Activated naive CD8-positive, alpha-beta T cell (primary cell): ENCODE measurements at regions not wholly inside any gene's neighbourhood (a gene's known extent, or its start where the extent isn't known, plus 50 kb on each side); places are given as distances from the start of the nearest gene placed in this dataset.
"Not testable (repeated sequence)": the region's sequence is repeated elsewhere in the genome, so short reads cannot be mapped to it uniquely, and the experiment has no call there.

Source experiments
- H3K27ac Mint-ChIP-seq: one replicate; pipeline ENCODE4 v1.8.0; 2021; ENCODE audit warnings: mixed read lengths
- H3K27me3 Mint-ChIP-seq: one replicate; pipeline ENCODE4 v1.8.0; 2021; ENCODE audit warnings: mixed read lengths
- H3K36me3 Mint-ChIP-seq: one replicate; pipeline ENCODE4 v1.8.0; 2021; ENCODE audit warnings: mixed read lengths
- H3K4me1 Mint-ChIP-seq: one replicate; pipeline ENCODE4 v1.8.0; 2021; ENCODE audit warnings: low read depth, mixed read lengths
- H3K4me3 Mint-ChIP-seq: one replicate; pipeline ENCODE4 v1.8.0; 2021; ENCODE audit warnings: mild to moderate bottlenecking, mixed read lengths
- H3K9me3 Mint-ChIP-seq: one replicate; pipeline ENCODE4 v1.8.0; 2021; ENCODE audit warnings: low read depth, mixed read lengths

- not testable (repeated sequence) for H3K4me3 Mint-ChIP-seq, H3K27ac Mint-ChIP-seq
Measured at GRCh38 chr2:89756616-89757015, 1065.1 kb downstream of the RPIA start.

GRCh38 chr2:89758332-89759026 lies 1067.0 kb downstream of the RPIA start:
- not testable (repeated sequence) for H3K4me1 Mint-ChIP-seq, H3K27ac Mint-ChIP-seq

More at GRCh38 chr2:89756616-89757015, 1065.1 kb downstream of the RPIA start:
- H3K36me3 Mint-ChIP-seq, H3K27me3 Mint-ChIP-seq, H3K4me1 Mint-ChIP-seq, H3K9me3 Mint-ChIP-seq: not testable (repeated sequence)

GRCh38 chr2:89760762-89761161 lies 1069.3 kb downstream of the RPIA start:
- H3K4me3 Mint-ChIP-seq, H3K4me1 Mint-ChIP-seq, H3K36me3 Mint-ChIP-seq: not testable (repeated sequence)

More at GRCh38 chr2:89758332-89759026, 1067.0 kb downstream of the RPIA start:
- not testable (repeated sequence) for H3K27me3 Mint-ChIP-seq, H3K36me3 Mint-ChIP-seq, H3K9me3 Mint-ChIP-seq, H3K4me3 Mint-ChIP-seq

GRCh38 chr2:89761171-89761570 lies 1069.7 kb downstream of the RPIA start:
- not testable (repeated sequence) for H3K4me1 Mint-ChIP-seq, H3K9me3 Mint-ChIP-seq, H3K36me3 Mint-ChIP-seq, H3K4me3 Mint-ChIP-seq, H3K27ac Mint-ChIP-seq
- H3K27me3 Mint-ChIP-seq: peaks cover 13% of the 10 kb centered on the region

More at GRCh38 chr2:89760762-89761161, 1069.3 kb downstream of the RPIA start:
- not testable (repeated sequence) for H3K9me3 Mint-ChIP-seq, H3K27ac Mint-ChIP-seq
- peaks cover 12% of the 10 kb centered on the region for H3K27me3 Mint-ChIP-seq

GRCh38 chr2:89761863-89762262 lies 1070.4 kb downstream of the RPIA start:
- not testable (repeated sequence) for H3K4me1 Mint-ChIP-seq, H3K4me3 Mint-ChIP-seq, H3K9me3 Mint-ChIP-seq, H3K27ac Mint-ChIP-seq, H3K36me3 Mint-ChIP-seq
- peaks cover 17% of the 10 kb centered on the region for H3K27me3 Mint-ChIP-seq

- H3K27ac Mint-ChIP-seq, H3K4me3 Mint-ChIP-seq, H3K36me3 Mint-ChIP-seq, H3K4me1 Mint-ChIP-seq, H3K9me3 Mint-ChIP-seq: not testable (repeated sequence)
- H3K27me3 Mint-ChIP-seq: peaks cover 21% of the 10 kb centered on the region
Measured at GRCh38 chr2:89762461-89763253, 1071.2 kb downstream of the RPIA start.

- H3K4me3 Mint-ChIP-seq: no peak overlapping the region
- H3K27me3 Mint-ChIP-seq: peaks cover 24% of the 10 kb centered on the region
- no peaks in the 10 kb centered on the region for H3K9me3 Mint-ChIP-seq
- no peaks in the 10 kb centered on the region for H3K36me3 Mint-ChIP-seq
- H3K4me1 Mint-ChIP-seq: peaks cover 3% of the 10 kb centered on the region
- no peak overlapping the region for H3K27ac Mint-ChIP-seq
Measured at GRCh38 chr2:89763254-89763580, 1071.7 kb downstream of the RPIA start.

GRCh38 chr2:89763581-89764485 lies 1072.4 kb downstream of the RPIA start:
- peaks cover 28% of the 10 kb centered on the region for H3K27me3 Mint-ChIP-seq
- no peaks in the 10 kb centered on the region for H3K36me3 Mint-ChIP-seq
- no peaks in the 10 kb centered on the region for H3K9me3 Mint-ChIP-seq
- H3K27ac Mint-ChIP-seq: no peak overlapping the region
- peaks cover 3% of the 10 kb centered on the region for H3K4me1 Mint-ChIP-seq
- H3K4me3 Mint-ChIP-seq: no peak overlapping the region

- H3K27ac Mint-ChIP-seq, H3K9me3 Mint-ChIP-seq, H3K4me1 Mint-ChIP-seq, H3K4me3 Mint-ChIP-seq, H3K36me3 Mint-ChIP-seq: not testable (repeated sequence)
- peaks cover 31% of the 10 kb centered on the region for H3K27me3 Mint-ChIP-seq
Measured at GRCh38 chr2:89764571-89765360, 1073.3 kb downstream of the RPIA start.

- not testable (repeated sequence) for H3K4me3 Mint-ChIP-seq, H3K4me1 Mint-ChIP-seq, H3K27ac Mint-ChIP-seq, H3K36me3 Mint-ChIP-seq, H3K9me3 Mint-ChIP-seq
- peaks cover 32% of the 10 kb centered on the region for H3K27me3 Mint-ChIP-seq
Measured at GRCh38 chr2:89765361-89765718, 1073.9 kb downstream of the RPIA start.

- peaks cover 32% of the 10 kb centered on the region for H3K27me3 Mint-ChIP-seq
- not testable (repeated sequence) for H3K9me3 Mint-ChIP-seq, H3K4me1 Mint-ChIP-seq, H3K4me3 Mint-ChIP-seq, H3K36me3 Mint-ChIP-seq, H3K27ac Mint-ChIP-seq
Measured at GRCh38 chr2:89766141-89766990, 1074.9 kb downstream of the RPIA start.

GRCh38 chr2:89767058-89767457 lies 1075.6 kb downstream of the RPIA start:
- H3K27me3 Mint-ChIP-seq: peaks cover 31% of the 10 kb centered on the region
- H3K9me3 Mint-ChIP-seq, H3K36me3 Mint-ChIP-seq, H3K4me3 Mint-ChIP-seq, H3K4me1 Mint-ChIP-seq, H3K27ac Mint-ChIP-seq: not testable (repeated sequence)

GRCh38 chr2:89767572-89768435 lies 1076.3 kb downstream of the RPIA start:
- H3K36me3 Mint-ChIP-seq: no peaks in the 10 kb centered on the region
- peaks cover 8% of the 10 kb centered on the region for H3K9me3 Mint-ChIP-seq
- no peak overlapping the region for H3K27ac Mint-ChIP-seq
- H3K4me3 Mint-ChIP-seq: no peak overlapping the region
- H3K4me1 Mint-ChIP-seq: peaks cover 3% of the 10 kb centered on the region
- H3K27me3 Mint-ChIP-seq: peaks cover 30% of the 10 kb centered on the region
